DOHH2 (cell line): ENCODE measurements at regions not wholly inside any gene's neighbourhood (a gene's known extent, or its start where the extent isn't known, plus 50 kb on each side); places are given as distances from the start of the nearest gene placed in this dataset.

Experiments
- H3F3A ChIP-seq: fragments of 200-600 bp; sonication (generic), shearing (Covaris generic); 2 replicates; pipeline ENCODE4 v1.6.0; 2016; ENCODE audit warnings: antibody characterized with exemption, mild to moderate bottlenecking; ENCODE audit not compliant: control insufficient read depth, insufficient read depth
- H3K27ac ChIP-seq: fragments of 200-600 bp; sonication (generic); 2 replicates; pipeline ENCODE4 v1.5.1; 2014; ENCODE audit warnings: low read depth, mild to moderate bottlenecking, low read length, moderate library complexity
- H3K27me3 ChIP-seq: fragments of 200-600 bp; sonication (generic); 2 replicates; pipeline ENCODE4 v1.6.1; 2014; ENCODE audit warnings: mild to moderate bottlenecking, low read length, mixed read lengths; ENCODE audit not compliant: control insufficient read depth
- H3K36me3 ChIP-seq: fragments of 200-600 bp; sonication (generic); 2 replicates; pipeline ENCODE4 v1.6.1; 2014; ENCODE audit warnings: mild to moderate bottlenecking, low read length, moderate library complexity, mixed read lengths; ENCODE audit not compliant: control insufficient read depth
- H3K4me1 ChIP-seq: fragments of 200-600 bp; sonication (generic); 2 replicates; pipeline ENCODE4 v1.6.1; 2014; ENCODE audit warnings: mild to moderate bottlenecking, low read length, mixed read lengths; ENCODE audit not compliant: control insufficient read depth
- H3K4me2 ChIP-seq: fragments of 200-600 bp; sonication (generic); 2 replicates; pipeline ENCODE4 v1.6.0; 2014; ENCODE audit warnings: mild to moderate bottlenecking, low read length, moderate library complexity
- H3K4me3 ChIP-seq: fragments of 200-600 bp; sonication (generic); 2 replicates; pipeline ENCODE4 v1.5.1; 2014; ENCODE audit warnings: mild to moderate bottlenecking, low read length, mixed read lengths
- H3K79me2 ChIP-seq: fragments of 200-600 bp; sonication (generic); 2 replicates; pipeline ENCODE4 v1.6.1; 2014; ENCODE audit warnings: mild to moderate bottlenecking, low read length, mixed read lengths; ENCODE audit not compliant: control insufficient read depth
- H3K9me2 ChIP-seq: fragments of 200-600 bp; sonication (generic); replicated peaks from 2 replicates; pipeline ENCODE4 v1.6.1; 2014; ENCODE audit warnings: mild to moderate bottlenecking, low read length, mixed read lengths; ENCODE audit not compliant: control insufficient read depth
- H3K9me3 ChIP-seq: fragments of 200-600 bp; sonication (generic); 2 replicates; pipeline ENCODE4 v1.6.1; 2014; ENCODE audit warnings: antibody characterized with exemption, low read length, mixed read lengths; ENCODE audit not compliant: control insufficient read depth, insufficient read depth
- H4K20me1 ChIP-seq: fragments of 200-600 bp; sonication (generic); 2 replicates; pipeline ENCODE4 v1.6.0; 2014; ENCODE audit warnings: low read depth, mild to moderate bottlenecking, antibody characterized with exemption, low read length, moderate library complexity; ENCODE audit not compliant: control insufficient read depth, insufficient read depth
- EZH2phosphoT487 ChIP-seq: fragments of 200-600 bp; sonication (generic); IDR thresholded peaks from 2 replicates; pipeline ENCODE4 v1.6.1; 2017; ENCODE audit warnings: borderline replicate concordance, mild to moderate bottlenecking, antibody characterized with exemption, low read length, moderate library complexity, mixed read lengths
- TF ChIP-seq, protein P1 (sequence below): fragments of 200-600 bp; sonication (generic); IDR thresholded peaks from one replicate; pipeline ENCODE4 v1.5.1; 2014; ENCODE audit warnings: antibody characterized with exemption, mild to moderate bottlenecking, low read depth, low read length; ENCODE audit not compliant: poor library complexity, severe bottlenecking

DNA sequence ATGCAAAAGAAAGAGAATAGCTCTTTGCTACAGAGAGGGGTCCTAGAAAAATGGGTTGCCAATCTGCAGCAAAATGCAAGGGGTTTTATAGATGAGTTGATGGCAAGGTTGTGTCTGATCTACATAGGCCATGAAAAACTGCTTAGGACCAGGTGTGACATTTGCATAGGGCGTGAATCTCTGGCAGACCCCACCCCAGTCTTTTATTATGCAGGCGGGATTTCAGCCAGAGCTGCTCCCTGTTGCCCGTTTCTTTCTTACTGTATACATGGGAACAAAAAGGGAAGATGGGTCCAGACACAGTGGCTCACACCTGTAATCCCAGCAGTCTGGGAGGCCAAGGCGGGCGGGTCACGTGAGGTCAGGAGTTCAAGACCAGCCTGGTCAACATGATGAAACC is 286.4 kb upstream of the LRRTM4 start:
- TF ChIP-seq EZH2phosphoT487 = no peak
- TF ChIP-seq, protein P1, sequence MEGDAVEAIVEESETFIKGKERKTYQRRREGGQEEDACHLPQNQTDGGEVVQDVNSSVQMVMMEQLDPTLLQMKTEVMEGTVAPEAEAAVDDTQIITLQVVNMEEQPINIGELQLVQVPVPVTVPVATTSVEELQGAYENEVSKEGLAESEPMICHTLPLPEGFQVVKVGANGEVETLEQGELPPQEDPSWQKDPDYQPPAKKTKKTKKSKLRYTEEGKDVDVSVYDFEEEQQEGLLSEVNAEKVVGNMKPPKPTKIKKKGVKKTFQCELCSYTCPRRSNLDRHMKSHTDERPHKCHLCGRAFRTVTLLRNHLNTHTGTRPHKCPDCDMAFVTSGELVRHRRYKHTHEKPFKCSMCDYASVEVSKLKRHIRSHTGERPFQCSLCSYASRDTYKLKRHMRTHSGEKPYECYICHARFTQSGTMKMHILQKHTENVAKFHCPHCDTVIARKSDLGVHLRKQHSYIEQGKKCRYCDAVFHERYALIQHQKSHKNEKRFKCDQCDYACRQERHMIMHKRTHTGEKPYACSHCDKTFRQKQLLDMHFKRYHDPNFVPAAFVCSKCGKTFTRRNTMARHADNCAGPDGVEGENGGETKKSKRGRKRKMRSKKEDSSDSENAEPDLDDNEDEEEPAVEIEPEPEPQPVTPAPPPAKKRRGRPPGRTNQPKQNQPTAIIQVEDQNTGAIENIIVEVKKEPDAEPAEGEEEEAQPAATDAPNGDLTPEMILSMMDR = no peak
- Histone ChIP-seq H3K79me2 (no peaks in the 10 kb centered on the region), H3K9me3 (no peaks in the 10 kb centered on the region), H3K4me3 (no peak overlapping the region), H3K4me1 (no peaks in the 10 kb centered on the region), H3K4me2 (no peak overlapping the region), H3F3A (no peaks in the 10 kb centered on the region), H4K20me1 (no peaks in the 10 kb centered on the region), H3K27me3 (no peaks in the 10 kb centered on the region), H3K9me2 (no peaks in the 10 kb centered on the region), H3K27ac (no peak overlapping the region), H3K36me3 (no peaks in the 10 kb centered on the region)

DNA sequence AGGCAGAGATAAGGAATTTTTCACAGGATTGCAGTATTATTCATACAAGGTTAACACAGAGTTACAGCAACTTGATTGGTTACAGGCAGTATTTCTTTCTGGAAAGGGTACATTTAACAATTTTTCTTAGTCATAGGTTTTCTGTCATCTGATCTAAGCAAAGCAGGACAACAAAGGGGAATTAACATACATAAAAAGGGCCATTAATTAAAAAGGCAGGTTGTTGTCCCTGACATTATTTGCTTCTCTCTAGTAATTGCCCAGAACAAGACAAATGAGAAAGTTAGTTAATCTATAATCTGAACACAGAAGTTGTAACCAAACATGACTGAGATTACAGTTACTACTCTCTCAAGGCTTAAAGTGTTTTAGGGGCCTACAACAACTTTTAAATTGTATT is 291.4 kb upstream of the LRRTM4 start:
- H3K4me1 ChIP-seq = no peaks in the 10 kb centered on the region
- no peak overlapping the region for H3K27ac ChIP-seq
- no peaks in the 10 kb centered on the region for H4K20me1 ChIP-seq
- no peaks in the 10 kb centered on the region for H3K79me2 ChIP-seq
- H3K4me3 ChIP-seq = no peak overlapping the region
- no peaks in the 10 kb centered on the region for H3K9me2 ChIP-seq
- TF ChIP-seq EZH2phosphoT487 = no peak
- TF ChIP-seq, protein P1 = no peak
- H3K4me2 ChIP-seq = no peak overlapping the region
- H3K27me3 ChIP-seq = no peaks in the 10 kb centered on the region
- no peaks in the 10 kb centered on the region for H3K9me3 ChIP-seq
- H3K36me3 ChIP-seq = no peaks in the 10 kb centered on the region
- no peaks in the 10 kb centered on the region for H3F3A ChIP-seq

DNA sequence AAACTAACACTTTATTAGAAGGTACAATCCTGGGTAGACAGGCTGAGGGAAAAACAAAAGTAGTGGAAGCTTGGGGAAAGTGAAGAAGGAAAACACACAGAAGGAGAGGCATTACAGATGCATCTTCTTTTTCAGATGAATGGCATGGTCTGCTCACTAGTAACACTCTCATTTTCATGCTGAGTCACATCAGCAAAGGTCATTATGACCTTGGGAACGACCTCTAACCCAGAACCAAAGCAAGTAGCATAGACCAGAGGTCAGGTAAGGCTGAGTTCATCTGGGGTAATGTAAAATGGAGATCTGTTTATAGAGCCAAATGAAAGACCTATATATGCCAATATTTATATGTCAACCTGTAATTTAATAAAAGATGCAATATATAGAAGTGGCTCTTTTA is 294.4 kb upstream of the LRRTM4 start:
- no peaks in the 10 kb centered on the region for H3F3A ChIP-seq
- no peak overlapping the region for H3K27ac ChIP-seq
- TF ChIP-seq, protein P1 = no peak
- TF ChIP-seq EZH2phosphoT487 = no peak
- H3K9me2 ChIP-seq = no peaks in the 10 kb centered on the region
- H3K4me3 ChIP-seq = no peak overlapping the region
- no peaks in the 10 kb centered on the region for H3K4me1 ChIP-seq
- H3K79me2 ChIP-seq = no peaks in the 10 kb centered on the region
- no peaks in the 10 kb centered on the region for H3K9me3 ChIP-seq
- H3K27me3 ChIP-seq = no peaks in the 10 kb centered on the region
- no peak overlapping the region for H3K4me2 ChIP-seq
- H3K36me3 ChIP-seq = no peaks in the 10 kb centered on the region
- H4K20me1 ChIP-seq = no peaks in the 10 kb centered on the region

DNA sequence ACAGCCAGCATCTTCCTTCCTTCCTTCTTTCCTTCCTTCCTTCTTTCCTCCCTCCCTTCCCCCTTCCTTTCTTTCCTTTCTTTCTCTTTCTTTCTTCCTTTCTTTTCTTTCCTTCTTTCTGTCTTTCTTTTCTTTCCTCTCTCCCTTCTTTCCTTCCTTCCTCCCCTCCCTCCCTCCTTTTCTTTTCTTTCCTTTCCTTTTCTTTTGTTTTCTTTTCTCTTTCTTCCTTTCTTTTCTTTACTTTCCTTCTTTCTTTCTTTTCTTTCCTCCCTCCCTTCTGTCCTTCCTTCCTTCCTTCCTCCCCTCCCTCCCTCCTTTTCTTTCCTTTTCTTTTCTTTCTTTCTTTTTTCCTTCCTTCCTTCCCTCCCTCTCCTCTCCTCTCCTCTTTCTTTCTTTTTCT is 296.0 kb upstream of the LRRTM4 start:
- H3K4me3 ChIP-seq = no peak overlapping the region
- no peaks in the 10 kb centered on the region for H4K20me1 ChIP-seq
- no peaks in the 10 kb centered on the region for H3K36me3 ChIP-seq
- TF ChIP-seq EZH2phosphoT487 = no peak
- TF ChIP-seq, protein P1 = no peak
- no peaks in the 10 kb centered on the region for H3K9me3 ChIP-seq
- H3K27me3 ChIP-seq = no peaks in the 10 kb centered on the region
- no peaks in the 10 kb centered on the region for H3K4me1 ChIP-seq
- H3K4me2 ChIP-seq = no peak overlapping the region
- no peaks in the 10 kb centered on the region for H3K9me2 ChIP-seq
- H3K27ac ChIP-seq = no peak overlapping the region
- H3F3A ChIP-seq = no peaks in the 10 kb centered on the region
- no peaks in the 10 kb centered on the region for H3K79me2 ChIP-seq
